Activated T-cell treated with anti-CD3 and anti-CD28 coated beads, Interleukin-2, amount 50 U/mL, for 4 hours (primary cell): ENCODE measurements at regions not wholly inside any gene's neighbourhood (a gene's known extent, or its start where the extent isn't known, plus 50 kb on each side); places are given as distances from the start of the nearest gene placed in this dataset.

Source experiments
- ATAC-seq, 2 donors: fragments of 200-7000 bp; cut with Tn5 transposase; one replicate each; pipeline ENCODE4 v1.10.0; 2021
- DNase-seq: peaks from one replicate; pipeline ENCODE4 v3.0.0-alpha.2; 2020
- H3K27me3 Mint-ChIP-seq: one replicate; pipeline ENCODE4 v1.8.0; 2021; ENCODE audit warnings: low read depth, mixed read lengths
- H3K36me3 Mint-ChIP-seq: one replicate; pipeline ENCODE4 v1.8.0; 2022; ENCODE audit warnings: mixed read lengths; ENCODE audit not compliant: insufficient read depth
- H3K4me1 Mint-ChIP-seq: one replicate; pipeline ENCODE4 v1.8.0; 2021; ENCODE audit warnings: low read depth, mixed read lengths
- H3K4me3 Mint-ChIP-seq: one replicate; pipeline ENCODE4 v1.8.0; 2021; ENCODE audit warnings: mild to moderate bottlenecking, moderate library complexity, mixed read lengths
- H3K9me3 Mint-ChIP-seq: one replicate; pipeline ENCODE4 v1.8.0; 2021; ENCODE audit warnings: mixed read lengths

DNA sequence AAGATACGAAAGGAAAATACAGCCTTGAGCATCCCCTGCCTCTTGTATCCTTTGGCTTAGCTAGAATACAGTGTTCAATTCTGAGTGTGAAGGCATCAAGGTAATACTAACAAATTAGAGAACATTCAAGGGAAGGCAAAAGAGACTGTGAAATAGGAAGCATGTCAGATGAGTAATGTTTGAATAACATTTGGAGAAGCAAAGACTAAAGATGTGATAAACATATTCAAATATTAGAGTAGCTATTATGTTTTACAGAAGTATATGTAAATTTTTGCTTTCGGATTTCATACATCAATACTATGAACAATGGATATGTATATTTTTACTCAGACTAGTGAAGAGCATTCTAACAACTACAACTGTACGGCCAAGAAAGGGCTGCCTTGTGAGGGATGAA is 161.7 kb upstream of the FN1 start:
- DNase-seq (no peak), ATAC-seq (no peak)
- Mint-ChIP-seq H3K9me3 (no peaks in the 10 kb centered on the region), H3K4me1 (no peaks in the 10 kb centered on the region), H3K4me3 (no peak overlapping the region), H3K27me3 (no peaks in the 10 kb centered on the region), H3K36me3 (no peaks in the 10 kb centered on the region)

DNA sequence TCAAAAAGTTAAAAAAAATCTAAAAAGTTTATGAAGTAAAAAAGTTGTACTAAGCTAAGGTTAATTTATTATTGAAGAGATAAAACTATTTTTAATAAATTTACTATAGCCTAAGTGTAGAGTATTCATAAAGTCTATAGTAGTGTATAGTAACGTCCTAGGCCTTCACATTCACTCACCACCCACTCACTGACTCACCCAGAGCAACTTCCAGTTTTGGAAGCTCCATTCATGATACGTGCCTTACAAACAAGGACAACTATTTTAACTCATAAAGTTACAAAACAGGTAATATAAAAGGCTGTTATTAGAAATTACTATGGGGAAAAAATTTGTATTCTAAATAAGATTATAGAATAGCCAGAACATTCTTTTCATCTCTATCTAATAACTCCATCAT is 158.9 kb upstream of the FN1 start:
- H3K4me1 Mint-ChIP-seq, result no peaks in the 10 kb centered on the region
- DNase-seq, result no peak

DNA sequence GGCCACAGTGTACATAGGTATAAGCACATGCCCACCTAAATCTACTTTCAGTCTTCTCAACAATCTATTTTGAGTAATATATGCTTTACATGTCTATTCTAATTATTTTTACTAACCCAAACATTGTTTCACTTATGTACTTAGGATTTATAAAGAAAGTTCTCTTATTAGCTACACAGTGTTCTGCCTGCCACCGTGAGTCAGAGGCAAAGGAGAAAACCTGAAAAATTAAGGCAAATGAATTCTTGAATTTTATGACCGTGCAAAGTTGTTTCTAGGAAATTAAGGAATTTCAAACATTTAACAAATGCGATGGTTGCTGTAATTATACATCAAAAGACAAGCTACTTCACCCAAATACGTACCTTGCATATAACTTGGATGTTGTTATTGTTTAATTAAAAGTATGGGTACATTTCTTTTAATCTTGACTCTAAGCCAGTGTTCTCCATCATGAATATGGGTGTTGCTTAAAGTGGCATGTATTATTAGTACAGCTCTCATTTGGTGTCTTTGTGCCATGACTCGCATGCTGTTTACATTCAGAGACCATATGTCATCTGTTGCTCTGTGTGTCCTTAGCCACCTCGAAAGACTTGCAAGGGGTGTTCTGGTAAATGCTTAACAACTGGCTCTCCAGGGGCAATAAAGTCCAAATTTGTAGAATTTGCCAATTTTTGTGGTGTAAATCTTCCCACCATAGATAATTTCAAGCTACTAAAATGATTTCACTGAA is 154.3 kb upstream of the FN1 start:
- no peak overlapping the region for H3K4me3 Mint-ChIP-seq
- no peaks in the 10 kb centered on the region for H3K4me1 Mint-ChIP-seq
- no peak for ATAC-seq
- H3K36me3 Mint-ChIP-seq, result no peaks in the 10 kb centered on the region
- H3K27me3 Mint-ChIP-seq, result no peaks in the 10 kb centered on the region
- no peaks in the 10 kb centered on the region for H3K9me3 Mint-ChIP-seq
- no peak for DNase-seq

More for the DNA sequence above, 158.9 kb upstream of the FN1 start:
- no peaks in the 10 kb centered on the region for H3K36me3 Mint-ChIP-seq
- H3K9me3 Mint-ChIP-seq, result no peaks in the 10 kb centered on the region
- no peaks in the 10 kb centered on the region for H3K27me3 Mint-ChIP-seq
- ATAC-seq, result no peak
- no peak overlapping the region for H3K4me3 Mint-ChIP-seq

DNA sequence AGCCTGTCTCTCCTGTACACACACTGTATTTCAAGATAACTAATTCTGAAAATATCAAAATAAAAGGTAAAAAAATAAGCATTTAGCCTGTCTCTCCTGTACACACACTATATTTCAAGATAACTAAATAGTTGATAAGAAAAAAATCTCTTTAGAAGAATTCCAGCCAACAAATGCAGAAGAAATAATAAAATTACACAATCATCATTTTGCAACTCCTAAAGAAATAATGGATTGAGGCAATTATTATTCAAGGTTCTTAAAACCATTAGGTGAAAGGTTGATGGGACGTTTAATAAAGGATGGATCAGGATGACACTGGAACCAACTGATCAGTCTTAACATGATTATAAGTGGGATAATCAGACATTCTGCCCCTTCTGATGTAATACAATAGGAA is 148.0 kb upstream of the FN1 start:
- Mint-ChIP-seq H3K4me1 (no peaks in the 10 kb centered on the region), H3K9me3 (no peaks in the 10 kb centered on the region), H3K4me3 (no peak overlapping the region), H3K36me3 (no peaks in the 10 kb centered on the region), H3K27me3 (no peaks in the 10 kb centered on the region)
- ATAC-seq (no peak), DNase-seq (no peak)

DNA sequence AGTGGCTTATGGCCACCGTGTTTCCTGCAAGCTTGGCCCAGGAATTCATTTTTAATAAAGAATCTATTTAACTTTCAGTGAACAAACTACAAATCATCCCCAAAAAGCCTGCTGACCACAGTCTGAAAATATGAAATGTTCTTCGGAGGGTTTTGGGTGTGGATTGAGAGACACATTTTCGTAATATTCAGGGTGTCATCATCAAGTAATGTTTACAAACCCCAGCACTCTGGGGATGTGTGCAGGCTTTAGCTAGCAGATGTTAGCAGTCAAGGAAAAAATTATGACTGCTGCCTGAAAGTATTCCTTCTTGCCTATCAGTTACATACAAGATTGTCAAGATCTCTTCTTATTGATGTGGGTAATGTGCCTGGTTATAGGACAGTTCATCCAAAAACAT is 143.9 kb upstream of the FN1 start:
- Mint-ChIP-seq H3K36me3 (no peaks in the 10 kb centered on the region), H3K4me1 (no peaks in the 10 kb centered on the region), H3K27me3 (no peaks in the 10 kb centered on the region), H3K4me3 (no peak overlapping the region), H3K9me3 (no peaks in the 10 kb centered on the region)
- DNase-seq (no peak), ATAC-seq (no peak)

DNA sequence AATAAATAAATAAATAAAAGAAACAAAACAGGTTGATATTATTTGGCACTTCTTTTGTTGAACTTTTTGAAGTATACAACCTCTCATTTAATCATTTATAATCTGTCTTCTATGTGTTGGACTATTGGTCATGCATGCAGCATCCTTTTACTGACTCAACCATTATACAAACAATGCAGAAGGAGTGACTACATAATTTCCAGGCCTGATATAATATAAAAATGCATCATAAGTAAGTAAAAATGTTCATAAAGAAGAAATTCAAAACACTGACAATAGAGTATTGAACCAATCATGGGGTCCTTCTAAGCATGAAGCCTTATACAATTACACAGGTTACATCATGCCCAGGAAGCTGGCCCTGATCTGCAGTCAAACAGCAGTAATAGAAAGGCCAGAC is 141.5 kb upstream of the FN1 start:
- no peak overlapping the region for H3K4me3 Mint-ChIP-seq
- no peaks in the 10 kb centered on the region for H3K4me1 Mint-ChIP-seq
- DNase-seq, result no peak
- no peaks in the 10 kb centered on the region for H3K9me3 Mint-ChIP-seq
- ATAC-seq, result no peak
- H3K27me3 Mint-ChIP-seq, result no peaks in the 10 kb centered on the region
- no peaks in the 10 kb centered on the region for H3K36me3 Mint-ChIP-seq

DNA sequence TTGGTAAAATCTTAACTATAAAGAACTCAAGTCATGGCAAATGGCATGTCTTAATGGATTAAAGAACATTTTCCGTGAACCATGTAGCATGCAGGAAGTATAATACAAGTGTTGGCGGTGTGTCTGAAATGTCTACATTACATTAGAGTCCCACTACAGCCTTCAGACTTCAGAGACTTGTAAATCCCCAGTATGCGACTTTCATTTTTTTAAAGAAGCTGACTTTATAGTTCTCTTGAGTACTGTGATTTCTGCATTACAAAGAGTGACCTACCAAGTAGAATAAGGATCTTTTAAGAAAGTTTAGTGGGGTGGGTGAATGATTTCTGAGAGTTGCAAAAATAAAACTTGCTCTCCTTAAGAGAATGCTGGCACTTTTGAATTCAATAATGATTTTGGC is 140.7 kb upstream of the FN1 start:
- Mint-ChIP-seq H3K36me3 (no peaks in the 10 kb centered on the region), H3K4me1 (no peaks in the 10 kb centered on the region), H3K27me3 (no peaks in the 10 kb centered on the region), H3K4me3 (no peak overlapping the region), H3K9me3 (no peaks in the 10 kb centered on the region)
- DNase-seq (no peak), ATAC-seq (no peak)

DNA sequence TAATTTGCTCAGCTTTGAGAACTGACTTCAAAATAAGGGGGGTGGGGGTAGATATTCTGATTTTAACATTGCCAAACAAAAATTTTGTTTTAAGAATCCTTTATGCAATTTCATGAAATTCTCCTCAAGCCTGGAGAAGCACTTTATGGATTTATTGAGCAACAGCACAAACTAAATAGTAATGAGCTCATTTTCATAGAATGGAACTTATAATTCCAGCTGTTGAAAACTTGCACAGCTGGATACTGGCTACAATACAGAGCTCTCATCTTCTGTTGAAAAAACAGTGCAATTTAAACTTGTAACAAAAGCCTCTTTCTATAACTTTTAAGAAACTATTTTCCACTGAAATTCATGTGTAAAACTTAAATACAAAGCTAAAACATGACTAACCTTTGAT is 137.6 kb upstream of the FN1 start:
- ATAC-seq, result no peak
- Mint-ChIP-seq H3K4me1 (no peaks in the 10 kb centered on the region), H3K9me3 (no peaks in the 10 kb centered on the region)

DNA sequence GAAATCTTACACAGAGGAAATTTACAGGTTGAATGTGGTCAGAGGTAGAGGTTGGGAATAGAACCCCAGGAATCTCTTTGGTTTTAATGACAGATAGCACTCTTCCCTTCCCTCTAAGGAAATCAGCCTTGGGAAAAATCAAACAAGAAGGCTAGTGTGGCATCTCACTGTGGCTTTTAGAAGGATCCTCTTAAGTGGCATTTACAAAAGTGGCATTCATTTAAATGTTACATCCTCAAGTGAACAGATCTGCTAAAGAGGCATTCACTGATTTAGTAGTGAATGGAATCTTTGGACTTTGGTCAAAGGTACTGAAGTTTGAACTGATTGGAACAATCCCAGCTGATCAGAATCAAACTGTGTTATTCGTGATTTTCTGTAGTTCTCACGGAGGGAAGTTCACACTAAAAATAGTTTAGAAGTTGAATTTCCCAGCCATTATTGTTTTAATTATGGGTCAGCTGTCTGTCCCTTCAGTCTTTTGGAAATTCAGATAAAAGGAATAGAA is 136.5 kb upstream of the FN1 start:
- Mint-ChIP-seq H3K4me3 (no peak overlapping the region), H3K36me3 (no peaks in the 10 kb centered on the region), H3K4me1 (no peaks in the 10 kb centered on the region), H3K9me3 (no peaks in the 10 kb centered on the region), H3K27me3 (no peaks in the 10 kb centered on the region)
- ATAC-seq (no peak), DNase-seq (no peak)

More for the DNA sequence above, 137.6 kb upstream of the FN1 start:
- H3K27me3 Mint-ChIP-seq, result no peaks in the 10 kb centered on the region
- H3K36me3 Mint-ChIP-seq, result no peaks in the 10 kb centered on the region
- H3K4me3 Mint-ChIP-seq, result no peak overlapping the region
- no peak for DNase-seq

DNA sequence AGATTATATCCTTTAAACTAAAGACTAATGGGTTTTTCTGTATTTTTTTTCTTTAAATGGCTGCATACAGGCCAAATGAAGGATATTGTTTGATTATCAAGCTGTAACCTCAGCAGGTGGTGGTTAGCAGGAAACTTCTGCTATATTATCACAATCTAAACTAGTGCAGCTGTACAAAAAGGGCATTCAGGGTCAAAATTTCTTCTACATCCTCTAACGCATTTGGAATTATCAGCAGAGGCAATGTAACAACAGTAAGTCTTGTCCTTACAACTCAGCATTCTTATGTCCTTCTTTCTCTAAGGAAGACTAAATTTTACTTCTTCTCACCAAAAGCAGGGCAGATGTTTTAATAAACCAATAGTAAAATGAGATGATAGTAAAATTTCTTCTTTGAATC is 135.8 kb upstream of the FN1 start:
- no peak overlapping the region for H3K4me3 Mint-ChIP-seq
- H3K36me3 Mint-ChIP-seq, result no peaks in the 10 kb centered on the region
- ATAC-seq (no peak), DNase-seq (no peak)
- H3K9me3 Mint-ChIP-seq, result no peaks in the 10 kb centered on the region
- H3K4me1 Mint-ChIP-seq, result no peaks in the 10 kb centered on the region
- H3K27me3 Mint-ChIP-seq, result no peaks in the 10 kb centered on the region

DNA sequence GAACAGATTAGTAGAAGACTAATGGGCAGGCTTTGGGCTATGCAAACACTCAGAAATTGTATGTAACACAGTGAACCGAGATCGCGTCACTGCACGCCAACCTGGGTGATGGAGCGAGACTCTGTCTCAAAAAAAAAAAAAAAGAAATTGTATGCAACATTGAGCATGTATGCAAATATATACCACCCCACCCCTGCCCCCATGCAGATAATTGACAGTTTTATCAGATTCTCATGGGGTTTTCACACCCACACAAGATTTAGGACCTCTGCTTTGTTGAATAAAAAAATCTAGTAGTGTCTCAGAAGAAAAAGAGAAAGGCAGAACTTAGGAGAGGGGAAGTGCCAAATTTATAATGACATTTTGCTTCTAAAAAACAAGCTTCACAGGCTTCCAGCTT is 131.6 kb upstream of the FN1 start:
- Mint-ChIP-seq H3K4me3 (no peak overlapping the region), H3K9me3 (no peaks in the 10 kb centered on the region)
- no peak for ATAC-seq

DNA sequence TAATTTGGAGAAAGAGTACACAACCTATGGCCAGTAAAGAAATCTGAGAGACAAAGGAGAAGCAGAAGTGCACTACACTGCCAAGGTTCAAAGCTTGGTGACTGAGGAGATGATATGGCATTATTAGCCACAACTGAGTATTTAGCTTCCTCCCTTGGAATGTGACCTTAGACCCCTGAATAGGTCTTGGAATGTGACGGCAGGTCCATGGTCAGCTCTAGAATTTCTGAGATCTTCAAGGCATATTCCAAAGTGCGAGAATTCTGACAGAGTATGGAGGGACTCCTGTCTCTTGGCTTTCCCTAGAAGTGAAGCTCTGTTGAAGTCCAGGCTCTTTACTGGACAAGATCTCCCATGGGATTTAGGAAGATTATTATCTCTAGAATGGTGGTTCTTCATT is 130.0 kb upstream of the FN1 start:
- Mint-ChIP-seq H3K4me1 (no peaks in the 10 kb centered on the region), H3K9me3 (no peaks in the 10 kb centered on the region), H3K27me3 (peaks cover 4% of the 10 kb centered on the region), H3K36me3 (no peaks in the 10 kb centered on the region), H3K4me3 (no peak overlapping the region)
- no peak for ATAC-seq
- DNase-seq, result no peak

More for the DNA sequence above, 131.6 kb upstream of the FN1 start:
- DNase-seq, result no peak
- peaks cover 2% of the 10 kb centered on the region for H3K27me3 Mint-ChIP-seq
- H3K4me1 Mint-ChIP-seq, result no peaks in the 10 kb centered on the region
- H3K36me3 Mint-ChIP-seq, result no peaks in the 10 kb centered on the region

DNA sequence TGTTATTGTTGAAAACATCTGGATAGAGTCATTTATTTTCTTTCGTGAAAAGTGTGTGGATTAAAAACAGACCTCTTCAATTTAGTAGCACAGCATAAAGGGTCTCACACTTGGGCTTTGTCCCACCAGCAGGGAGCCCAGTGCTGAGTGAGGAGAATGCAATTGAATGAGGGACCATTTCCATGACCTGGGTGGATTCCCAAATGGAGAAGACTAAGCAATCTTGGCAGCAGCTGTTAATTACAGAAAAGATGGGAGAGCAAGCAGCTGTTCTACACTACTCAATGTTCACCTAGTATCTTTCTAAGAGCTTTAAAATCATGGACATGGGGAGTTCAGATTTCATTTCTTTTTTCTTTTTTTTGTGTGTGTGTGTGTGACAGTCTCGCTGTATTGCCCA is 121.8 kb upstream of the FN1 start:
- Mint-ChIP-seq H3K36me3 (no peaks in the 10 kb centered on the region), H3K4me3 (no peak overlapping the region), H3K27me3 (peaks cover 1% of the 10 kb centered on the region), H3K4me1 (no peaks in the 10 kb centered on the region), H3K9me3 (no peaks in the 10 kb centered on the region)
- ATAC-seq, result no peak
- DNase-seq, result no peak

DNA sequence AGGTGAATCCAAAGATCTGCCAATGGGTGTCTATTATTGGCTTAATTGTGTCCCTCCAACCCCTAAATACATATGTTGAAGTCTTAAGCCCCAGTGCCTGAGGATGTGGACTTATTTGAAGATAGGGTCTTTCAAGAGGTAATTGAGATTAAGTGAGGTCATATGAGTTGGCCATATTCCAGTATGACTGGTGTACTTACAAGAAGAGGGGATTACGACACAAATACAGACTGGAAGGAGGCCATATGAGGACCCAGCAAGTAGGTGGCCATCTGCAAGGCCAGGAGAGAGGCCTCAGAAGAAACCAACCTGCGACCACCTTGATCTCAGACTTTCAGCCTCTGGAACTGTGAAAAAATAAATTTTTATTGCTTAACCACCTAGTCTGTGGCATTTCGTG is 121.1 kb upstream of the FN1 start:
- DNase-seq, result no peak
- no peak for ATAC-seq
- no peaks in the 10 kb centered on the region for H3K36me3 Mint-ChIP-seq
- H3K27me3 Mint-ChIP-seq, result no peaks in the 10 kb centered on the region
- H3K4me3 Mint-ChIP-seq, result no peak overlapping the region
- no peaks in the 10 kb centered on the region for H3K4me1 Mint-ChIP-seq
- H3K9me3 Mint-ChIP-seq, result no peaks in the 10 kb centered on the region

DNA sequence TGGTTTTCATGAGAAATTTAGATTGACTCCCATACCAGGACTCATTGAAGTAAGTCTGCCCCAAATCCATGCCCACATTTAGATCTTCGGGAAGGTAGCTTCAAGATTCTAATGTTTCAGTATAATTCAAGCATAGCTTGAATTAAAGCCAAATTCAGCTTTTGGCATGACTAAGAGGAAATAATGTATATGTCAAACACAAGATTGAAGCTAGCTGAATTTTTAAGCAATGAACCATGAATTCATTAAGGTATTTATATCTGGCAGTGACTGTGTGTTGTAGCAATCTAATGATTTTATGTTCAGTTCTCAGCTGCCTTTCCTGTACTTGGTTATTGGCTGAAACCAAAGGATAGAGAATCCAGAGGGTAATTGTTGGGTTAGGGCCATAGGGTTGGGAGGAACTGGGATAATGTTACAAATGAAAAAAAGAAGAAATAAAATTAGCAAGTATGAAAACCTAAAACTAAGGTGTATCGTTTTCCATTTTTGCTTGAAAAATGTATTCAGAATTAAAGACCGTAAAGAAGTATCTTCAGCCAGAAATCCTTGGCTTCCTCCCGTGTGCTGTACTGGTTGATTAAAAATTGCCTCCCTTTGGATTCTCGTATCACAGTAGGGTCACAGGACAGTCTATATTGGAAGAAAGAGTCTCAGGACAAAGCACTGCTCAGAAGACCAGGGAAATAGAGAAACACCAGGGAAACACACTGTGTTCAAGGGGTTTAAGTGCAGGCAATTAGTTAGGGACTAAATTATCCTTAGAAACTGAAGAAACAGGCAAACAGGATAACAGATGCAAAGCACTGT is 119.0 kb upstream of the FN1 start:
- Mint-ChIP-seq H3K4me3 (no peak overlapping the region), H3K9me3 (no peaks in the 10 kb centered on the region), H3K27me3 (no peaks in the 10 kb centered on the region), H3K4me1 (no peaks in the 10 kb centered on the region), H3K36me3 (no peaks in the 10 kb centered on the region)
- DNase-seq, result no peak
- no peak for ATAC-seq
